Upper lobe of left lung (tissue), 6 donors: ENCODE measurements at regions not wholly inside any gene's neighbourhood (a gene's known extent, or its start where the extent isn't known, plus 50 kb on each side); places are given as distances from the start of the nearest gene placed in this dataset.

ENCODE experiments used
- ATAC-seq, 2 donors: fragments of 200-7000 bp; cut with Tn5 transposase; one replicate each; pipeline ENCODE4 v1.9.1; 2022; ENCODE audit warnings: mild to moderate bottlenecking in 2 of 2, moderate library complexity in 2 of 2; ENCODE audit not compliant: low FRiP score in 2 of 2
- DNase-seq, 2 donors: peaks; one replicate each; pipeline ENCODE4 v3.0.0-alpha.2; 2019 to 2020
- H3K27ac ChIP-seq, 4 donors: fragments of 200-600 bp; sonication (generic); one replicate each; pipeline ENCODE4 v1.5.1; 2016 to 2019
- H3K27me3 ChIP-seq, 4 donors: fragments of 200-600 bp; sonication (generic); one replicate each; pipeline ENCODE4 v1.5.1; 2017 to 2019
- H3K36me3 ChIP-seq, 4 donors: fragments of 200-600 bp; sonication (generic); one replicate each; pipeline ENCODE4 v1.5.1; 2016 to 2019
- H3K4me1 ChIP-seq, 4 donors: fragments of 200-600 bp; sonication (generic); one replicate each; pipeline ENCODE4 v1.5.1; 2018 to 2019
- H3K4me3 ChIP-seq, 4 donors: fragments of 200-600 bp; sonication (generic); one replicate each; pipeline ENCODE4 v1.5.1; 2017 to 2019; ENCODE audit warnings: mild to moderate bottlenecking in 2 of 4, moderate library complexity in 1 of 4
- H3K9me3 ChIP-seq, 4 donors: fragments of 200-600 bp; sonication (generic); one replicate each; pipeline ENCODE4 v1.5.1; 2018 to 2019
- EP300 ChIP-seq, 4 donors: sonication (generic); formaldehyde crosslinking; IDR thresholded peaks; one replicate each; pipeline ENCODE4 v1.5.1; 2017; ENCODE audit warnings: antibody characterized with exemption in 4 of 4, control low read depth in 2 of 4
- POLR2A ChIP-seq, 4 donors: fragments of 450-650 bp; IDR thresholded peaks; one replicate each; pipeline ENCODE4 v1.5.1; 2016 to 2017; ENCODE audit warnings: antibody characterized with exemption in 4 of 4, mild to moderate bottlenecking in 2 of 4
- POLR2AphosphoS5 ChIP-seq, 2 donors: sonication (generic); formaldehyde crosslinking; IDR thresholded peaks; one replicate each; pipeline ENCODE4 v1.5.1; 2017; ENCODE audit warnings: antibody characterized with exemption in 2 of 2
- WGBS, 2 donors: methylation state at CpG; one replicate each; pipeline ENCODE4 v1.1.5; 2017 to 2018; 5-methylcytosine and 5-hydroxymethylcytosine counted together
- TF ChIP-seq, protein P1 (sequence below), 6 experiments: fragments of 450-650 bp in 4 of 6; fragments of 200-600 bp in 2 of 6; sonication (generic) in 2 of 6; IDR thresholded peaks; one replicate each; pipeline ENCODE4 v1.5.1; 2016 to 2019; ENCODE audit warnings: antibody characterized with exemption in 6 of 6
- donor health status: DM: no; HTN: no; CAD: no; lungs with moderate emphysema.
- donor health status: DM: no; HTN: yes; CAD: no; lungs with severe emphysema.

DNA sequence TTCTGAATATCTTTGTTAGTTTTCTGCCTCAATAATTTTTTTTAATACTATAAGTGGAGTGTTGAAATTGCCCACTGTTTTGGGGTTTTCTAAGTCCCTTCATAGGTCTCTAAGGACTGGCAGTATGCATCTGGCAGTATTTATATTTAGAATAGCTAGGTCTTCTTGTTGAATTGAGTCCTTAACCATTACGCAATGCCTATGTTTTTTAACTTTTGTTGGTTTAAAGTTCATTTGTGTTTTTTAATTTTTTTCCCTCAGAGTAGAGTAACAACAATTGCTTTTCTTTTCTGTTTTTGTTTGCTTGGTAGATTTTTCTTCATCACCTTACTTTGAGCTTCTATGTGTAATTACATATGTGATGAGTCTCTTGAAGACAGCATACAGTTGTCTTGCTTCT, 375.9 kb upstream of the EYS start:
- TF ChIP-seq, protein P1, sequence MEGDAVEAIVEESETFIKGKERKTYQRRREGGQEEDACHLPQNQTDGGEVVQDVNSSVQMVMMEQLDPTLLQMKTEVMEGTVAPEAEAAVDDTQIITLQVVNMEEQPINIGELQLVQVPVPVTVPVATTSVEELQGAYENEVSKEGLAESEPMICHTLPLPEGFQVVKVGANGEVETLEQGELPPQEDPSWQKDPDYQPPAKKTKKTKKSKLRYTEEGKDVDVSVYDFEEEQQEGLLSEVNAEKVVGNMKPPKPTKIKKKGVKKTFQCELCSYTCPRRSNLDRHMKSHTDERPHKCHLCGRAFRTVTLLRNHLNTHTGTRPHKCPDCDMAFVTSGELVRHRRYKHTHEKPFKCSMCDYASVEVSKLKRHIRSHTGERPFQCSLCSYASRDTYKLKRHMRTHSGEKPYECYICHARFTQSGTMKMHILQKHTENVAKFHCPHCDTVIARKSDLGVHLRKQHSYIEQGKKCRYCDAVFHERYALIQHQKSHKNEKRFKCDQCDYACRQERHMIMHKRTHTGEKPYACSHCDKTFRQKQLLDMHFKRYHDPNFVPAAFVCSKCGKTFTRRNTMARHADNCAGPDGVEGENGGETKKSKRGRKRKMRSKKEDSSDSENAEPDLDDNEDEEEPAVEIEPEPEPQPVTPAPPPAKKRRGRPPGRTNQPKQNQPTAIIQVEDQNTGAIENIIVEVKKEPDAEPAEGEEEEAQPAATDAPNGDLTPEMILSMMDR (IDR thresholded peaks at IDR 0.05) = no peak

DNA sequence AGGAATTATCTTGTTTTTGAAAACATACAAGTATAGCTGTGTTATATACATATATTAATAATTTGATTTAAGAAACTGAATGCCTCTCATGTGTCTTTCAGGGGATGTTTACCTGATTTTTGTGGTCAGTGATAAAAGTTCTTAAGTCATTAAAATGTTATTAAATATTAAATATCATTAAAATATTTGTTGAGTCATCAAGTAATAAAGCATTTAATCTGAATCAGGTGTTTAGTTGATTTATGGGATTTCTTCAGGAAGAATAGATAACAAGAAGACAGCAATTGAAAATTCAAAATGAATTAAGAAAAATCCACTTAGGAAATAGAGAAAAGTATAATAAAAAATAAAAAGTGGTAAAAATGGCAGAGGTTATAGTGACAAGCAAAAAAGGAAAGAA, 361.9 kb upstream of the EYS start:
- H3K4me3 ChIP-seq = no peak overlapping the region
- TF ChIP-seq POLR2A (IDR thresholded peaks at IDR 0.05) = no peak
- no peak for TF ChIP-seq EP300 (IDR thresholded peaks at IDR 0.05)
- TF ChIP-seq, protein P1 (IDR thresholded peaks at IDR 0.05) = no peak
- TF ChIP-seq POLR2AphosphoS5 (IDR thresholded peaks at IDR 0.05) = no peak
- DNase-seq (no peak), ATAC-seq (no peak)
- no peak overlapping the region for H3K27ac ChIP-seq
- H3K36me3 ChIP-seq = no peaks in the 10 kb centered on the region
- no peaks in the 10 kb centered on the region for H3K4me1 ChIP-seq
- no peaks in the 10 kb centered on the region for H3K9me3 ChIP-seq
- H3K27me3 ChIP-seq = no peaks in the 10 kb centered on the region

More for the DNA sequence above, 375.9 kb upstream of the EYS start:
- Histone ChIP-seq H3K36me3 (no peaks in the 10 kb centered on the region), H3K4me3 (no peak overlapping the region), H3K27ac (no peak overlapping the region), H3K9me3 (peaks cover 0 to 13% (median 8%) of the 10 kb centered on the region in 4 donors), H3K4me1 (no peaks in the 10 kb centered on the region), H3K27me3 (no peaks in the 10 kb centered on the region)
- ATAC-seq (no peak), DNase-seq (no peak)
- 88 to 95% methylated on average over 1 of the region's 1 CpG for WGBS, 2 donors

DNA sequence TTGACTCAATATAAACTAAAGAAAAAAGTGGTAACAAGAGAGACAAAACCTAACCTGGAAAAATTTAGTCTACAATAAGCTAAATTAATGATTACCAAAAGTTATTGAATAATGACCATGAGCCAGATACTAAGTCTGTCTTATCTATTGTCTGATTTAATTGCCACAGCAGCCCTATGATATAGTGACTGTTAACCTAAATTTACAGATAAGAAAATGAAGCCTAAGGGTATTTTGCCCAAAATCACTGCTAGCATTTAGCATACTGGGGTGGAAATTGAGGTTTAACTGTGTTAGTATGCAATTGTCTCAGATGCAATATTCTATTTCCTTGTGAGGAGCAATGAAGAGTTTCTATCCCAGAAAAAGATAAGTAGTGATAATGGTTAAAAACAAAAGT, 361.0 kb upstream of the EYS start:
- DNase-seq (no peak), ATAC-seq (no peak)
- Histone ChIP-seq H3K27me3 (no peaks in the 10 kb centered on the region), H3K4me1 (no peaks in the 10 kb centered on the region), H3K27ac (no peak overlapping the region), H3K9me3 (no peaks in the 10 kb centered on the region), H3K36me3 (no peaks in the 10 kb centered on the region), H3K4me3 (no peak overlapping the region)
- TF ChIP-seq, protein P1 (IDR thresholded peaks at IDR 0.05) = no peak
- TF ChIP-seq POLR2A (IDR thresholded peaks at IDR 0.05) (no peak), POLR2AphosphoS5 (IDR thresholded peaks at IDR 0.05) (no peak), EP300 (IDR thresholded peaks at IDR 0.05) (no peak)

DNA sequence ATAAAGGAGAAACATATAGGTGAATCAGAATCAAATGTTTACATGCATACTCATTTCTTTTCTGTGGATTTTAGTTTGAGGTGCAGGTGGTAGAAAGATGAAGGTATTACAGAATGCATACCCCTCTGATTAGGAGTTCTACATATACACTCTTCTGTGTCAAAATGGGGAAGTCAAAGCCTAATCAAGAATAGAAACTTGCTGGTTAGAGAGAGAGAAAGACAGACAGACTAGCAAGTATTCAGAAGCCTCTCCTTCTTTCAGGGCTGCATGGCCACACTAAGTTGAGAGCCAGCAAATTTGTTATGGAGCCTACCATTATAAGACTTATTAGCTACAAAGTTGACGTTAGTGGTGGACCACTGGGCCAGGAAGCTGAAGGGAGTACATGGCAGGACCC, 358.3 kb upstream of the EYS start:
- TF ChIP-seq POLR2A (IDR thresholded peaks at IDR 0.05) = no peak
- no peak for TF ChIP-seq POLR2AphosphoS5 (IDR thresholded peaks at IDR 0.05)
- TF ChIP-seq EP300 (IDR thresholded peaks at IDR 0.05) = no peak
- ATAC-seq (no peak), DNase-seq (no peak)
- Histone ChIP-seq H3K27me3 (no peaks in the 10 kb centered on the region), H3K9me3 (no peaks in the 10 kb centered on the region), H3K4me1 (no peaks in the 10 kb centered on the region), H3K27ac (no peak overlapping the region), H3K36me3 (no peaks in the 10 kb centered on the region), H3K4me3 (no peak overlapping the region)
- WGBS, 2 donors = 76 to 89% methylated on average over 1 of the region's 1 CpG

DNA sequence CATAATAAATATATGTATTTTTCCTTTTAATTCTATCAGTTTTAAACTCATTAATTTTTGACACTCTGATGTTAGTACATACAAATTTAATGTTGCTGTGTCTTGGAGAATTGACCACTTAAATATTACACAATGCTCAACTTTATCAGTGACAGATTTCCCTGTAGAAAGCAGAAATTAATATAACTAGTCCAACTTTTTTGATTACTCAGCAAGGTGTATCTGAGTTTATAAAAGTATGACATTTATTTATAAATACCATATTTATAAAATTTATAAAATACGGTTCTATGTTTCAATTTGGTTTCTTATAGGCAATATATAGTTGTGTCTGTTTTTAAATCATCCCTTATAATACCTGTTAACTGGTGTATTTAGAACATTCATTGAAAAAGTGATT, 350.0 kb upstream of the EYS start:
- DNase-seq (no peak), ATAC-seq (no peak)
- Histone ChIP-seq H3K9me3 (no peaks in the 10 kb centered on the region), H3K4me1 (no peaks in the 10 kb centered on the region), H3K4me3 (no peak overlapping the region), H3K27me3 (no peaks in the 10 kb centered on the region), H3K36me3 (no peaks in the 10 kb centered on the region), H3K27ac (no peak overlapping the region)
- WGBS, 2 donors = 86 to 89% methylated on average over 1 of the region's 1 CpG
- no peak for TF ChIP-seq EP300 (IDR thresholded peaks at IDR 0.05)
- TF ChIP-seq POLR2A (IDR thresholded peaks at IDR 0.05) = no peak
- TF ChIP-seq POLR2AphosphoS5 (IDR thresholded peaks at IDR 0.05) = no peak
- TF ChIP-seq, protein P1 (IDR thresholded peaks at IDR 0.05) = no peak
